ENCODE measurements at regions not wholly inside any gene's neighbourhood (a gene's known extent, or its start where the extent isn't known, plus 50 kb on each side); places are given as distances from the start of the nearest gene placed in this dataset.

DNA sequence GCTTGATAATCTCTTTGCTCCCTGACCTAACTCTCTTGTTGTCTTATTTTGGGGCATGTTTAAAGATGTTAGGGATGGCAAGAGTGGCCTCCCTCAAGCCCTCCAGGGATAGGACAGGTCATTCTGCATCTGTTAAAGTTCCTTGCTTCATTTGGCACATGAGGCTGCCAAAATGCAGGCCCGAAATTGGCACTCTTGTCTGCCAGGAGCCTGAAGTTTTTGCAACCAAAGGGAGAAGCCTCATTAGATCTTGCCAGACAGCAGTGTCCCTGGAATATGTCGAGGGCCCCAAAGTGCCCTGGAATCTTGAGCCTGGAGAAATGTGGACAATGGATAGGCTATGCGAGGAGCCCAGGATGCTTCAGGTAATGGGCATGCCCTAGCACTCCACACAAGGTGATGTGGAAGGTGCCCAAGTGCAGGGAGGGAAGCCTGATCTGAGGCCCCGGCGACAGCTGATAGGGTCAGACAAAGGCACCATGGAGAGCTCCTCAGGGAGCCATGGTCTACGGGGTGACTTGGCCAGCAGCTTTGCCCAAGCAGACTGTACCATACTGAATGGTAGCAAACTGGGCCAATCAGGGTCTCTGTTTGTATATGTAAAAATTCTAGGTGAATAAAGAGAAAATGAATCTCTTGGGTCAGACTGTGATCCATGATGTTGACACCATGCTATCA lies 173.0 kb upstream of the WSCD2 start:
- TF ChIP-seq, protein P1, sequence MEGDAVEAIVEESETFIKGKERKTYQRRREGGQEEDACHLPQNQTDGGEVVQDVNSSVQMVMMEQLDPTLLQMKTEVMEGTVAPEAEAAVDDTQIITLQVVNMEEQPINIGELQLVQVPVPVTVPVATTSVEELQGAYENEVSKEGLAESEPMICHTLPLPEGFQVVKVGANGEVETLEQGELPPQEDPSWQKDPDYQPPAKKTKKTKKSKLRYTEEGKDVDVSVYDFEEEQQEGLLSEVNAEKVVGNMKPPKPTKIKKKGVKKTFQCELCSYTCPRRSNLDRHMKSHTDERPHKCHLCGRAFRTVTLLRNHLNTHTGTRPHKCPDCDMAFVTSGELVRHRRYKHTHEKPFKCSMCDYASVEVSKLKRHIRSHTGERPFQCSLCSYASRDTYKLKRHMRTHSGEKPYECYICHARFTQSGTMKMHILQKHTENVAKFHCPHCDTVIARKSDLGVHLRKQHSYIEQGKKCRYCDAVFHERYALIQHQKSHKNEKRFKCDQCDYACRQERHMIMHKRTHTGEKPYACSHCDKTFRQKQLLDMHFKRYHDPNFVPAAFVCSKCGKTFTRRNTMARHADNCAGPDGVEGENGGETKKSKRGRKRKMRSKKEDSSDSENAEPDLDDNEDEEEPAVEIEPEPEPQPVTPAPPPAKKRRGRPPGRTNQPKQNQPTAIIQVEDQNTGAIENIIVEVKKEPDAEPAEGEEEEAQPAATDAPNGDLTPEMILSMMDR (IDR thresholded peaks at IDR 0.05) = no peak
- TF ChIP-seq SREBF2 (IDR thresholded peaks at IDR 0.05) (no peak), POLR2A (IDR thresholded peaks at IDR 0.05; ENCODE audit: low read length) (no peak), KDM5A (IDR thresholded peaks at IDR 0.05) (no peak), POLR2AphosphoS2 (conservative IDR thresholded peaks at IDR 0.05; ENCODE audit: low read length) (no peak)

Data from A549 (cell line).